Loucy (cell line): ENCODE measurements at regions not wholly inside any gene's neighbourhood (a gene's known extent, or its start where the extent isn't known, plus 50 kb on each side); places are given as distances from the start of the nearest gene placed in this dataset.
"Not testable (repeated sequence)": the region's sequence is repeated elsewhere in the genome, so short reads cannot be mapped to it uniquely, and the experiment has no call there.

Experiments used
- H2AFZ ChIP-seq: fragments of 200-600 bp; sonication (generic); 2 replicates; pipeline ENCODE4 v1.6.0; 2016; ENCODE audit warnings: antibody characterized with exemption, mild to moderate bottlenecking, low read length, moderate library complexity
- H3F3A ChIP-seq: fragments of 200-600 bp; 2 replicates; pipeline ENCODE4 v1.6.0; 2016; ENCODE audit warnings: antibody characterized with exemption, low read depth, mild to moderate bottlenecking
- H3K27me3 ChIP-seq: fragments of 200-600 bp; sonication (generic); 2 replicates; pipeline ENCODE4 v1.6.1; 2014; ENCODE audit warnings: low read length, mild to moderate bottlenecking; ENCODE audit not compliant: insufficient read depth, poor library complexity, severe bottlenecking
- H3K36me3 ChIP-seq: fragments of 200-600 bp; sonication (generic); 2 replicates; pipeline ENCODE4 v1.6.1; 2016; ENCODE audit warnings: low read length; ENCODE audit not compliant: insufficient read depth
- H3K4me1 ChIP-seq: fragments of 200-600 bp; sonication (generic); 2 replicates; pipeline ENCODE4 v1.5.1; 2014; ENCODE audit warnings: low read length, mild to moderate bottlenecking; ENCODE audit not compliant: insufficient read depth, poor library complexity, severe bottlenecking
- H3K4me2 ChIP-seq: fragments of 200-600 bp; sonication (generic); 2 replicates; pipeline ENCODE4 v1.6.0; 2014; ENCODE audit warnings: antibody characterized with exemption, low read length, low read depth, mild to moderate bottlenecking; ENCODE audit not compliant: poor library complexity, severe bottlenecking
- H3K4me3 ChIP-seq: fragments of 200-600 bp; sonication (generic); 2 replicates; pipeline ENCODE4 v1.5.1; 2014; ENCODE audit warnings: low read length, mild to moderate bottlenecking, mixed read lengths; ENCODE audit not compliant: poor library complexity, severe bottlenecking
- H3K79me2 ChIP-seq: fragments of 200-600 bp; sonication (generic); 2 replicates; pipeline ENCODE4 v1.6.1; 2014; ENCODE audit warnings: low read length; ENCODE audit not compliant: insufficient read depth
- H3K9ac ChIP-seq: fragments of 200-600 bp; sonication (generic); 2 replicates; pipeline ENCODE4 v1.6.0; 2014; ENCODE audit warnings: mild to moderate bottlenecking, low read depth, low read length, moderate library complexity; ENCODE audit not compliant: poor library complexity, severe bottlenecking
- H3K9me2 ChIP-seq: fragments of 200-600 bp; sonication (generic); replicated peaks from 2 replicates; pipeline ENCODE4 v1.6.1; 2016; ENCODE audit warnings: low read depth, low read length, mixed read lengths
- H3K9me3 ChIP-seq: fragments of 200-600 bp; sonication (generic); 2 replicates; pipeline ENCODE4 v1.6.1; 2014; ENCODE audit warnings: mild to moderate bottlenecking, antibody characterized with exemption, low read length, low read depth; ENCODE audit not compliant: insufficient read depth
- H4K20me1 ChIP-seq: fragments of 200-600 bp; sonication (generic); 2 replicates; pipeline ENCODE4 v1.6.0; 2014; ENCODE audit warnings: antibody characterized with exemption, low read length, mild to moderate bottlenecking; ENCODE audit not compliant: insufficient read depth, poor library complexity, severe bottlenecking
- CTCF ChIP-seq: fragments of 200-600 bp; sonication (generic); conservative IDR thresholded peaks from 2 replicates; pipeline ENCODE4 v1.5.1; 2014; ENCODE audit warnings: mild to moderate bottlenecking, antibody characterized with exemption, low read length
- EZH2phosphoT487 ChIP-seq: fragments of 200-600 bp; IDR thresholded peaks from 2 replicates; pipeline ENCODE4 v1.6.1; 2018; ENCODE audit warnings: antibody characterized with exemption, mild to moderate bottlenecking, moderate library complexity, borderline replicate concordance

- Histone ChIP-seq H3F3A (no peaks in the 10 kb centered on the region), H3K9me3 (no peaks in the 10 kb centered on the region), H2AFZ (no peak overlapping the region), H3K9me2 (no peaks in the 10 kb centered on the region), H3K36me3 (no peaks in the 10 kb centered on the region), H3K4me3 (no peak overlapping the region), H3K4me1 (no peaks in the 10 kb centered on the region), H3K4me2 (no peak overlapping the region), H3K79me2 (no peaks in the 10 kb centered on the region), H4K20me1 (no peaks in the 10 kb centered on the region), H3K27me3 (no peaks in the 10 kb centered on the region), H3K9ac (no peak overlapping the region)
- TF ChIP-seq CTCF (no peak), EZH2phosphoT487 (no peak)
Measured at GRCh38 chr13:67466569-67466968, 236.4 kb upstream of the PCDH9 start.

GRCh38 chr13:67464154-67464553, 234.0 kb upstream of the PCDH9 start:
- Histone ChIP-seq H3F3A (no peaks in the 10 kb centered on the region), H3K4me1 (no peaks in the 10 kb centered on the region), H3K36me3 (no peaks in the 10 kb centered on the region), H3K4me3 (no peak overlapping the region), H3K27me3 (no peaks in the 10 kb centered on the region), H2AFZ (no peak overlapping the region), H3K9me3 (no peaks in the 10 kb centered on the region), H3K9ac (no peak overlapping the region), H3K9me2 (no peaks in the 10 kb centered on the region), H3K79me2 (no peaks in the 10 kb centered on the region), H3K4me2 (no peak overlapping the region), H4K20me1 (no peaks in the 10 kb centered on the region)
- no peak for TF ChIP-seq CTCF
- TF ChIP-seq EZH2phosphoT487: no peak

- TF ChIP-seq CTCF (no peak), EZH2phosphoT487 (no peak)
- Histone ChIP-seq H2AFZ (no peak overlapping the region), H3K27me3 (no peaks in the 10 kb centered on the region), H3K4me1 (no peaks in the 10 kb centered on the region), H3K4me2 (no peak overlapping the region), H4K20me1 (no peaks in the 10 kb centered on the region), H3K79me2 (no peaks in the 10 kb centered on the region), H3K4me3 (no peak overlapping the region), H3K9me3 (no peaks in the 10 kb centered on the region), H3K9ac (no peak overlapping the region), H3K9me2 (no peaks in the 10 kb centered on the region), H3K36me3 (no peaks in the 10 kb centered on the region), H3F3A (no peaks in the 10 kb centered on the region)
Measured at GRCh38 chr13:67462098-67462497, 232.0 kb upstream of the PCDH9 start.

GRCh38 chr13:67452526-67452925, 222.4 kb upstream of the PCDH9 start:
- not testable (repeated sequence) for H3K36me3 ChIP-seq, H3K79me2 ChIP-seq, H3F3A ChIP-seq, H3K4me1 ChIP-seq, H3K9ac ChIP-seq, H3K9me3 ChIP-seq, H3K4me2 ChIP-seq, H3K27me3 ChIP-seq, H4K20me1 ChIP-seq, H3K4me3 ChIP-seq, H2AFZ ChIP-seq, H3K9me2 ChIP-seq
